WERI-Rb-1 (cell line): ENCODE measurements at regions not wholly inside any gene's neighbourhood (a gene's known extent, or its start where the extent isn't known, plus 50 kb on each side); places are given as distances from the start of the nearest gene placed in this dataset.

Experiments used
- DNase-seq: peaks from one replicate; pipeline ENCODE4 v3.0.0-alpha.2; 2020
- H3K27ac ChIP-seq: fragments of 250-450 bp; sonication (Bioruptor Pico); 2 replicates; pipeline ENCODE4 v1.5.1; 2020; ENCODE audit warnings: mild to moderate bottlenecking, moderate library complexity
- H3K27me3 ChIP-seq: fragments of 250-450 bp; sonication (Bioruptor Pico); 2 replicates; pipeline ENCODE4 v1.5.1; 2021; ENCODE audit warnings: mild to moderate bottlenecking, low read depth, moderate library complexity; ENCODE audit not compliant: insufficient read depth, severe bottlenecking
- H3K36me3 ChIP-seq: fragments of 250-450 bp; sonication (Bioruptor Pico); 2 replicates; pipeline ENCODE4 v1.5.1; 2020; ENCODE audit warnings: mild to moderate bottlenecking, moderate library complexity
- H3K4me3 ChIP-seq: 2 replicates; pipeline ENCODE4 v1.5.1; 2011; ENCODE audit warnings: low read depth, mild to moderate bottlenecking, control low read depth, low read length
- H3K9me3 ChIP-seq: fragments of 250-450 bp; sonication (Bioruptor Pico); 2 replicates; pipeline ENCODE4 v1.5.1; 2021; ENCODE audit warnings: mild to moderate bottlenecking, moderate library complexity; ENCODE audit not compliant: severe bottlenecking
- TF ChIP-seq, protein P1 (sequence below): IDR thresholded peaks from 2 replicates; pipeline ENCODE4 v1.5.1; 2011; ENCODE audit warnings: low read depth, mild to moderate bottlenecking, control low read depth, inconsistent platforms, low read length

DNA sequence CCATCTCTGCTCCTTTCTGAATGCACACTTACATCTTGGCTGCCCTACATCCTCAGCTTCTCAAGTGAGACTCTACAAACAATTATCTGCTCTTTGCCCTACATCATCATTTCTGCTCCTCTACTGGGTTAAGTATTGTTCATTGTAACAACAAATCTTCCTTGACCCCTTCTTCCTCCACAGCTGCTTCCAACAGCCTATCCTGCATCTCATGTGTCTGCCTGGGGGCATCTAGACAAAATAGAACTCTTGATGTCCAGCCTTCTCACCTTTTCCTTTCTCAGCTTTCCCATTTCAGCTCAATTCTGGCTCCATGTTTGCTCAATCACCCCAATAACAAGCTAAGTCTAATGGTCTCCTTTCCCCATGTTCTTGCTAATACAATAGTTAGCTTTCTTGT lies 509.8 kb downstream of the DIRAS2 start:
- no peaks in the 10 kb centered on the region for H3K27me3 ChIP-seq
- no peak overlapping the region for H3K4me3 ChIP-seq
- H3K9me3 ChIP-seq, result no peaks in the 10 kb centered on the region
- no peaks in the 10 kb centered on the region for H3K36me3 ChIP-seq
- no peak for DNase-seq
- TF ChIP-seq, protein P1, sequence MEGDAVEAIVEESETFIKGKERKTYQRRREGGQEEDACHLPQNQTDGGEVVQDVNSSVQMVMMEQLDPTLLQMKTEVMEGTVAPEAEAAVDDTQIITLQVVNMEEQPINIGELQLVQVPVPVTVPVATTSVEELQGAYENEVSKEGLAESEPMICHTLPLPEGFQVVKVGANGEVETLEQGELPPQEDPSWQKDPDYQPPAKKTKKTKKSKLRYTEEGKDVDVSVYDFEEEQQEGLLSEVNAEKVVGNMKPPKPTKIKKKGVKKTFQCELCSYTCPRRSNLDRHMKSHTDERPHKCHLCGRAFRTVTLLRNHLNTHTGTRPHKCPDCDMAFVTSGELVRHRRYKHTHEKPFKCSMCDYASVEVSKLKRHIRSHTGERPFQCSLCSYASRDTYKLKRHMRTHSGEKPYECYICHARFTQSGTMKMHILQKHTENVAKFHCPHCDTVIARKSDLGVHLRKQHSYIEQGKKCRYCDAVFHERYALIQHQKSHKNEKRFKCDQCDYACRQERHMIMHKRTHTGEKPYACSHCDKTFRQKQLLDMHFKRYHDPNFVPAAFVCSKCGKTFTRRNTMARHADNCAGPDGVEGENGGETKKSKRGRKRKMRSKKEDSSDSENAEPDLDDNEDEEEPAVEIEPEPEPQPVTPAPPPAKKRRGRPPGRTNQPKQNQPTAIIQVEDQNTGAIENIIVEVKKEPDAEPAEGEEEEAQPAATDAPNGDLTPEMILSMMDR, result no peak
- no peak overlapping the region for H3K27ac ChIP-seq

DNA sequence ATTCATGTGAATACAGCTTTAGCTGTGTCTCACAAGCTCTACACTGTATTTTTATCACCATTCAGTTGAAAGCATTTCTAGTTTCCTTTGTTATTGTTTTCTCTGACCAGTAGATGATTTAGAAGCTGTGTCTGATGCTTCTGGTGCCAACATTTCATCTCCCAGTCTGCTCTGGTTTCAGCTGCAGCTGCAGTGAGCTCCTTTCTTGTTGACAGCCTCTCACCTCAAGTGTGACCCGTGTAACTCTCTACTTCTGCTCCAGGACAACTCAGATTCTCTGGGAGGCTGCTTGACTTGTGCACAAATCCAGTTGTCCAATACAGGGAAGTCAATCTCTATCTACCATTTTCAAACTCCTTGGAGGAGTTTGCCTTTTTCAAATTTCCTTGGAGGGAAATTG lies 504.8 kb downstream of the DIRAS2 start:
- TF ChIP-seq, protein P1, result no peak
- Histone ChIP-seq H3K27me3 (no peaks in the 10 kb centered on the region), H3K36me3 (no peaks in the 10 kb centered on the region), H3K27ac (no peak overlapping the region), H3K4me3 (no peak overlapping the region), H3K9me3 (no peaks in the 10 kb centered on the region)
- no peak for DNase-seq

GRCh38 chr9:90140131-90140818 lies 502.3 kb downstream of the DIRAS2 start:
- H3K4me3 ChIP-seq, result no peak overlapping the region
- H3K27ac ChIP-seq, result no peak overlapping the region
- TF ChIP-seq, protein P1, result no peak
- H3K27me3 ChIP-seq, result no peaks in the 10 kb centered on the region
- H3K36me3 ChIP-seq, result no peaks in the 10 kb centered on the region
- H3K9me3 ChIP-seq, result no peaks in the 10 kb centered on the region
- DNase-seq, result no peak

DNA sequence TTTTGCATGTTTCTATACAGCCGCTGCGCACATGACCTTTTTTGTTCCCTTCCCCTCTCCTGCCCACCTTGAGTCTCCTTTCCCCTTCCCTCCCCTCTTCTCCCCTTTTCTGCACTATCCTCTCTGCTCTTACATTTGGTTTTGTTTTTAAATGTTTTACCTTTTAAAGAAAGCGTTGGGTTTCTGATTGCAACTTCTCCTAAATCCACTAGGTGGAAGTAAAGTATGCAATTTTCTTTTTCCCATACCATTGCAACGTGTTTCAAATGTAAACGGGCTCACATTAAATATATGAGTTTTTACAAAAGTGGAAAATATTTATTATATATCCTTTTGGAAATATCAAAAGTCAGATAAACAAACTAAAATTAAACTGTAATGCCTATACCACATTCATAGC lies 500.9 kb downstream of the DIRAS2 start:
- H3K27me3 ChIP-seq, result no peaks in the 10 kb centered on the region
- no peaks in the 10 kb centered on the region for H3K36me3 ChIP-seq
- H3K4me3 ChIP-seq, result no peak overlapping the region
- H3K27ac ChIP-seq, result no peak overlapping the region
- TF ChIP-seq, protein P1, result peak; percentile 23; the same call in 1 of the 2 replicates
- DNase-seq, result no peak
- no peaks in the 10 kb centered on the region for H3K9me3 ChIP-seq

- Histone ChIP-seq H3K27me3 (no peaks in the 10 kb centered on the region), H3K4me3 (peak overlapping the region; percentile 35), H3K27ac (no peak overlapping the region), H3K36me3 (no peaks in the 10 kb centered on the region), H3K9me3 (peaks cover 3% of the 10 kb centered on the region)
- peak; percentile 61 for DNase-seq
- TF ChIP-seq, protein P1, result no peak
Measured at GRCh38 chr9:90142580-90142979, 500.0 kb downstream of the DIRAS2 start.

DNA sequence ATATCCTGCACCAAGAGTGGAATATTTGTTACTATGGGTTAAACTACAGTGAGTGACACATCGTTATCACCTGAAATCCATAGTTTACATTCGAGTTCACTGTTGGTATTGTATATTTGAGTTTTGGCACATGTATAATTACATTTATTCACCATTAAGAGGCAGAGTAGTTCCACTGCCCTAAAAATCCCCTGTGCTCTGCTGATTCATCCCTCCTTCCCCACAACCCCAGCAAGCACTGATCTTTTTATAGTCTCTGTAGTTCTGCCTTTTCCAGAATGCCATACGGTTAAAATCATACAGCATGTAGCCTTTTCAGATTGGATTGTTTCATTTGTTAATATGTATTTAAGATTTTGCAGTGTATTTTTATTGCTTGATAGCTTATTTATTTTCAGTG lies 495.2 kb downstream of the DIRAS2 start:
- H3K27ac ChIP-seq, result no peak overlapping the region
- H3K27me3 ChIP-seq, result no peaks in the 10 kb centered on the region
- peaks cover 6% of the 10 kb centered on the region for H3K9me3 ChIP-seq
- TF ChIP-seq, protein P1, result no peak
- no peak overlapping the region for H3K4me3 ChIP-seq
- no peaks in the 10 kb centered on the region for H3K36me3 ChIP-seq
- no peak for DNase-seq
